ENCODE measurements at regions not wholly inside any gene's neighbourhood (a gene's known extent, or its start where the extent isn't known, plus 50 kb on each side); places are given as distances from the start of the nearest gene placed in this dataset.

- TF ChIP-seq CTCF (conservative IDR thresholded peaks at IDR 0.05; ENCODE audit: low read length) (no peak), EZH2phosphoT487 (IDR thresholded peaks at IDR 0.05; ENCODE audit: borderline replicate concordance, low read depth, low read length) (no peak)
Observed at GRCh38 chr13:73521290-73521624, 462.5 kb downstream of the KLF5 start.
